AG10803 (cell line): ENCODE measurements at regions not wholly inside any gene's neighbourhood (a gene's known extent, or its start where the extent isn't known, plus 50 kb on each side); places are given as distances from the start of the nearest gene placed in this dataset.

Experiments
- DNase-seq: peaks from one replicate; pipeline ENCODE4 v3.0.0; 2010; ENCODE audit warnings: low read depth
- H3K4me3 ChIP-seq: 2 replicates; pipeline ENCODE4 v1.5.1; 2011; ENCODE audit warnings: mild to moderate bottlenecking, low read length, control low read depth
- TF ChIP-seq, protein P1 (sequence below): conservative IDR thresholded peaks from 2 replicates; pipeline ENCODE4 v1.5.1; 2011; ENCODE audit warnings: mild to moderate bottlenecking, low read length, control low read depth, inconsistent platforms

DNA sequence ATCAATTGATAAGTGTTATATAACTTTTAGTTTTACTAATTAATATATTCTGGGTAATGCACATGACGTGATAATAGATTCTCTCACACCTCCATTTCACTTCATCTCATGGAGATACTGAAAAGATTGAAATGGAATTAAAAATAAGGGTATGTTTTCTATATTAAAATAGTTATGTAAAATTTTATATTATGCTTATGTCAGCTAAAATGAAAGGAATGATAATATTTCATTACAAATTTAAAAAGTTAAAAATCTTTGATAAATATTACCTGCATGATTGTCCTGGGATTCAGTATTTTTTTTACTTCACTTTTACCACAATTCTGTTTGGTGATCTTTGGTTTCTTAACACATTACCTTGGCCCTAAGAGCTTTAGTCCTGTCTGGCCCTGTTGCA, 823.8 kb upstream of the NRXN1 start:
- no peak for DNase-seq
- TF ChIP-seq, protein P1, sequence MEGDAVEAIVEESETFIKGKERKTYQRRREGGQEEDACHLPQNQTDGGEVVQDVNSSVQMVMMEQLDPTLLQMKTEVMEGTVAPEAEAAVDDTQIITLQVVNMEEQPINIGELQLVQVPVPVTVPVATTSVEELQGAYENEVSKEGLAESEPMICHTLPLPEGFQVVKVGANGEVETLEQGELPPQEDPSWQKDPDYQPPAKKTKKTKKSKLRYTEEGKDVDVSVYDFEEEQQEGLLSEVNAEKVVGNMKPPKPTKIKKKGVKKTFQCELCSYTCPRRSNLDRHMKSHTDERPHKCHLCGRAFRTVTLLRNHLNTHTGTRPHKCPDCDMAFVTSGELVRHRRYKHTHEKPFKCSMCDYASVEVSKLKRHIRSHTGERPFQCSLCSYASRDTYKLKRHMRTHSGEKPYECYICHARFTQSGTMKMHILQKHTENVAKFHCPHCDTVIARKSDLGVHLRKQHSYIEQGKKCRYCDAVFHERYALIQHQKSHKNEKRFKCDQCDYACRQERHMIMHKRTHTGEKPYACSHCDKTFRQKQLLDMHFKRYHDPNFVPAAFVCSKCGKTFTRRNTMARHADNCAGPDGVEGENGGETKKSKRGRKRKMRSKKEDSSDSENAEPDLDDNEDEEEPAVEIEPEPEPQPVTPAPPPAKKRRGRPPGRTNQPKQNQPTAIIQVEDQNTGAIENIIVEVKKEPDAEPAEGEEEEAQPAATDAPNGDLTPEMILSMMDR, result no peak
- H3K4me3 ChIP-seq, result no peak overlapping the region

DNA sequence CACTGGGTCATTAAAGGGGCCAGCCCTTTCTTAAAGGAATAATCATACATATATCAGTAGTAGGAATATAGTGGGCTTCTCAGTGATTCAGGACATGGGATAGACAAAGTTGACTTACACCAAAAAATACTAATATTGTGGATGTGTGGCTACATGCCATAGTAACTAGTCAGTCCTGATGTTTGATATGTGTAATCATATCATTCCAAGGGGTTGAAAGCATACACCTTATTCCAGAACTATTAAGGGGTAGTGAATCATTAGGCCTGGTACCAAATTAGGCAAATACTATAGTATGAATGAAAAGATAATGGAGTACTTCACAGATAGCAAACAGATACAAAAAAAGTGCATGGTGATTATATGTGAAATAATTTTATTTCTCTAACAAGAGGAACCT, 814.9 kb upstream of the NRXN1 start:
- TF ChIP-seq, protein P1, result no peak
- DNase-seq, result no peak
- no peak overlapping the region for H3K4me3 ChIP-seq

DNA sequence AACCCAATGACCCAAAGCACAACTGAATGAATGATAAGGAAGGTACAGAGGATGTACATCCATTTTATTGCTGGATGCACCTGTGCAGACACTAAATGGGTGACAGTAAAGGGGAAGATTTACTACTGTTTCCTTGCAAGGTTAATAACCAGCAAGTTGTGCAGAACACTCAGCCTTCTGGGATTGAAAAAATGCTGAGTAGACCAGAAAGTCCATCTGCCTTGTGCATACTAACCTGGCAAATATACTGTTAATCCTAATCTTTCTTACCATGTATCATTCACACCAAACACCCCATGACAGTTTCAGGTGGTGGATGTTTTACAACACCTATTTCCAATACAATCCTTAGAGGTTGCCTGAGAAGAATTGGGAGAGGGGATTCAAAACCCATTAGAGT, 814.1 kb upstream of the NRXN1 start:
- TF ChIP-seq, protein P1, result no peak
- DNase-seq, result no peak

DNA sequence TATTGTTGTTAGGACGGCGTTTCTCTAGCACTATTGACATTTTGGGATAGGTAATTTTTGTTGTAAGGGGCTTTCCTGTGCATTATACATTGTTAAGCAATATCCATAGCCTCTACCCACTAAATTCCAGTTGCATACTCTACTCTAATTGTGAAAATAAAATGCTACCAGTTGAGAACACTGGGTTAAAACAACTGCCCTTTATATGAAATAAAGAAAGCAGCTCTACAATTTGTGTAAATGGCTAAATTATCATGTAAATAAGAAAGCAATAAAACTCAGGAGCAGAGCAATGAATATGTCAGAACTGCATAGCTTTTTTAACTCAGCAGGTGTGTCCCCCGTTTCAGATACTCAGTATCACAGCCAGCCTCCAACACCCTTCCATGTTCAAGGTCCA, 812.7 kb upstream of the NRXN1 start:
- TF ChIP-seq, protein P1, result no peak
- no peak for DNase-seq
- H3K4me3 ChIP-seq, result no peak overlapping the region

More for the DNA sequence above, 814.1 kb upstream of the NRXN1 start:
- H3K4me3 ChIP-seq, result no peak overlapping the region

DNA sequence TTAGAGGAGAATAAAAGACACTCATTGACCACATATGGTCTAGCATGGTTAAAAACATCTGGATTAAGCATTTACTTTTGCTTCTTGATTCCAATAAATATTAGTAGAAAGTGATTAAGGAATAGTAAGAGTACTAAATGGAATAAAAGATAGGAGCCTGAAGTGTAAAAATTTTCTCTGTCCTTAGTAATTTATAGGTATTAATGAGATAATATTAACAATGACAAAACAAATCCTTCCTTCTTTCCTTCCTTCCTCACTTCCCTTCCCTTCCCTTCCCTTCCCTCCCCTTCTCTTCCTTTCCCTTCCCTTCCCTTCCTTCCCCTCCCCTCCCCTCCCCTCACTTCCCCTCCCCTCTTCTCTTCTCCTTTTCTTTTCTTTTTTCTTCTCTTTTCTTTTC, 797.5 kb upstream of the NRXN1 start:
- no peak overlapping the region for H3K4me3 ChIP-seq
- no peak for DNase-seq
- TF ChIP-seq, protein P1, result no peak

DNA sequence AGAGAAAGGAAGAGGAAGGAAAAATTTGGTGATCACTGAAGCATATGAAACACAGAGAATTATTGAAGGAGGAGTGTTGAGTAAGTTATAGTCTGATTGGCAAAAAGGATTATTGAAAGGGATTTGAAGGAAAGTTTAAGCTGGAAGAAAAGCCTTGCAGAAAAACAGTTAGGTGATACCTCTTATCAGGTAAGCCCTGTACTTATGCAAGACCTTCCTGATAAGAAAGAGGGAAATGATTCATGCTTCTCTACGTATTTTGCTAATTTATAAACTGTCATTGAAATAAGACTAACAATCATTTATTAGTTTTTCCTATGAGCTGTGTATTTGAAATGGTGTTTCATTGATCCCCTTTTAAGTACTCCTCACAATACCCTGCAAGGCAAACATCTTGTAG, 793.9 kb upstream of the NRXN1 start:
- no peak overlapping the region for H3K4me3 ChIP-seq
- TF ChIP-seq, protein P1, result no peak
- no peak for DNase-seq

DNA sequence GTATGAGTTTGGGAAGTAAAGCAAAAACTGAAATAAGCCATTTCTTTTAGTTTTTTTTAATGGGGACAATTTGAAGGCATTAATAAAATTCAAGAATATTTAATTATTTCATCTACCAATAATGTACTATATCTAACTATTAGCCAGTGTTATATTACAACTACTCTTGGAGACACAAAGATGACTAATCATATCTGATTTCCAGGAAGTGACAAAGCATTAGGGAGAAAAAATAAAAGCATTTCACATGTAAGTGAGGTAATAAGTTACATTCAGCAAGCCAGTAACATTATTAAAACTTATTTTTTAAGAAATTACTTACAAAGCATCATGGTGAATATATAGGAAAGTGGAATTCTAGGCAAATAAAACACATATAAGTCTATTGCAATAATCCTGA, 781.3 kb upstream of the NRXN1 start:
- TF ChIP-seq, protein P1, result no peak
- peak; percentile 31 for DNase-seq
- no peak overlapping the region for H3K4me3 ChIP-seq
